HG02798 (cell line): ENCODE measurements at regions not wholly inside any gene's neighbourhood (a gene's known extent, or its start where the extent isn't known, plus 50 kb on each side); places are given as distances from the start of the nearest gene placed in this dataset.
"Not testable (repeated sequence)": the region's sequence is repeated elsewhere in the genome, so short reads cannot be mapped to it uniquely, and the experiment has no call there.

Experiments
- ATAC-seq: cut with Tn5 transposase; IDR thresholded peaks from one replicate; pipeline ENCODE4 v1.9.1; 2021; ENCODE audit warnings: mild to moderate bottlenecking; ENCODE audit not compliant: unreplicated experiment, poor library complexity

- ATAC-seq = peak; percentile 46
Measured at GRCh38 chr18:61635901-61636528, 256.8 kb downstream of the RNF152 start.

GRCh38 chr18:61628085-61628484 lies 264.7 kb downstream of the RNF152 start:
- no peak for ATAC-seq

DNA sequence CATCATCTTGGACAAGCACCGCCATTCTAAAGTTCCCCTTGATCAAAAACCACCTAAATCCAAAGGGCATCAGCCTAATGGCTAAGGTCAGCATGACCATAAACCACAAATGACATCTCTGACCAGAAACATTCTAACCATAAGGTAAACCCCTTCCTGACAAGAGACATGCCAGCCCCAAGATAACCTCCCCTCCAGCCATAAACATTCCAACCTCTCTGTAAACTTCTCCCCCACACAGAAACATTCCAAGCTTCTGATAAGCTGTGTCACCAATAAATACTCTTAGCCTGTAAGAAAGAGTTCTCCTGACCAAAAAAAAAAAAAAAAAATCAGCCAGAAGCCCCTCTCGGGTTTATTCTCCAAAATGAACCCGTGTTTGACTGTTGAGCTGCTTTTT lies 268.2 kb downstream of the RNF152 start:
- not testable (repeated sequence) for ATAC-seq

DNA sequence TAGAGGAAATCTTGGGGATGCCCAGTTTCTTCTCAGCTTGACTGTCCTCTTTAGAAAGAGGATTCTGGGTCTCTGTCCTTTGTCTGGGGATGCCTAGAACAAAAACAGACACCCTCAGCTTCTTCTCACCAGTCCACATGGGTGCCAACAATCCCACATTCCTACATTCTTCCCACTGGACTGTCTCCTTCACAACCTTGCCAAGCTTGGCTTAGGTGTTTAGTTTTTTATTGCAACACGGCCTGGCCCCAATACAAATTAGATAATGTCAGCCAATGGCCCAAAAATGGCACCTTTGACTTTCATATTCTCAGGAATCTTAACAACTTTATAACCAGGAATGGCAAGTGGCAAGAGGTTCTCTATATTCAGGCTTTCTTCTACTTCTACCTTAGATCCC lies 273.0 kb downstream of the RNF152 start:
- no peak for ATAC-seq

GRCh38 chr18:61618816-61619215 lies 274.0 kb downstream of the RNF152 start:
- no peak for ATAC-seq

GRCh38 chr18:61616111-61616610 lies 276.6 kb downstream of the RNF152 start:
- ATAC-seq = no peak

DNA sequence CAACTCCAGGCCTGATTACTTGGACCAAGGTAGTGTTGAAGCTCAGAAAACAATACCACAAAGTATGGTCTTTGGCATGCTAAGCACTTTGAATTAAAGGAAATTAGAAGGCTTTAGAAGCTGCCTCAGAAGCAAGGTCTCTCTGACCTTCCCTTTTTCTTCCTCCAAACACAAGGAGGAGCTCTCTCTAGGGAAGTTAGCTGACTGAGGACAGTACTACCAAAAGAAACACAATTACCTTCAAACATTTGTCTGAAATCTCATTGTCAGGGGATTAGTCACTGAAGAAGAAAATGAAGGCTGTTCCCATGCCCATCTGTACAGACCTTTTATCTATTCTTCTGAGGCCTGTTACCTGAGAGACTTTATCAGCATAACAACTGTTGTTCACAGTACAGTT lies 279.3 kb downstream of the CDH20 start:
- ATAC-seq = no peak

DNA sequence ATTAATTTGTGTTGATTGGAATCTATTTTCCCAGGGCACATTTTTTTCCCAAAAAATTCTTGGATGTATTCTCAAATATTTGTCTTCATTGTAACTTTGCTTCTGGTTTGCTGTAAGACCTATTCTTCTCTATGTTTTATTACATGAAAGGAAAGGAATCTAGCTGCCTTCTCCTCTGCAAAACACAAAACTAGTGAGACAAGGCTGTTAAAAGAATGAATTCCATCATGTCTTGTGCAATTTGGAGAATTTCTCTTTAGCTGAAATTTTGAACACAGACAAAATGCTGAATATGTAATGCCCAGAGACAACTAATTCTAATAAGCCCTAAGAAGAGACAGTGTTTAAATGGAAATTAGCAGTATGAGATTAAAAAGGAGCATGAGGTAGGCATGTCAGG lies 275.9 kb downstream of the CDH20 start:
- ATAC-seq = no peak

GRCh38 chr18:61608316-61608715 lies 275.1 kb downstream of the CDH20 start:
- no peak for ATAC-seq

GRCh38 chr18:61607867-61608266 lies 274.6 kb downstream of the CDH20 start:
- ATAC-seq = no peak

- ATAC-seq = no peak
Measured at GRCh38 chr18:61606759-61607158, 273.5 kb downstream of the CDH20 start.

DNA sequence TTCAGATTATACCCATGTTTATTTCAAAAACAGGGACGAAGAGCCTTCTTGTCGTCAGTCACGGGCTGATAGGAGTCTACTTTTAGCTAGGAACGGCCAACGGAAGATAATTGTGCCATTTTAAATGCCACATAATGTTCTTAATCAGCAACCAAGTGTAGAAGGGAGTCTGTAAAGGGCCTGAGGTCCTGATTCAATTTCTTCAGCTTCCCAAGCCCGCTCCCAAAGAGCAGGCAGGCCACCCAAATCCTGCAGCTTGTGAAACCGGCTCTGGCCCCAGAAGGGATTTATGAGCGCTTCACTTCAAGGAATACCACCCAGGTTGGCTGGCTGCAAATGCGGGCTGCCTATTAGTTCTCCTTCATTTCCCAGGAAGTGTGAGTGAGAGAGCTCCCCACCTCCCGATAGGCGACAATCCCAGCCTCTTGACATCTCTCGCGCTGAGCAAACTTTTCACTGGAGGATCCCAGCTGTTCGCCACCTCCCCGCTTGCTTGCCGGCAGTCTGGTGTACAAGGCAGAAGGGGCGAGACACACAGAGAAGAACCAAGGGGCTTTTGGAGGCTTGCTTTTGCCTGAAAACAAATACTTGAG lies 272.9 kb downstream of the CDH20 start:
- no peak for ATAC-seq

DNA sequence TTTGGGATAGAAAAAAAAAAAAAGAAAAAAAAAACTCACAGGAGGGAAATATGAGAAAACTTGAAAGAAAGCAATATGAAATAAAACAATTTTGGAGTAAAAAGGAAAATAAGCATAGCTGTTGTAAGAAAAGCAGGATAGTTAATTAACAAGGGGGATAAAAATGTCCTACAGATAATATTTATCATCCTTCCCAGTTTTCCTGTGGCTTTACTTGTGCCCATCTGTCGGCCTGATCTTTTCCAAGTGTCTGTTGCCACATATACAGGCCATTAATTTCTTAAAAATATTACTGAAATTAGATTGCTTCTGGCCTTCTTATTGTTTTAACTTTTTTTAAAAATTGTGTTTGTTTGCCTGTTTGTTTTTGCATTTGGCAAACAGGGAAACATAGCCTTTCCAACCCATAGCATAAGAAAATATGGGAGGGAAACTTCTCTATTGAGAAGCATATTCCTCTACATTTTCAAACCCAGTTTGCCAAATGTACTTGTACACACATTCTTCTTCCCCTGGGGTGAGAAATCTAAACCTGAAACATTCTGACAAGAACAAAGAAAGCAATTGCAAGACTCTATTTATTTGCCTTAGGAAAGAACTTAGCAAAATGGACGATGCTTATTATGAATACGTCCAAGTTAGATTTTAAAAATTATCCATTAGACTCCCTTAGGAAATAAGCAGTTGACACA lies 272.3 kb downstream of the CDH20 start:
- ATAC-seq = no peak
